ENCODE measurements at regions not wholly inside any gene's neighbourhood (a gene's known extent, or its start where the extent isn't known, plus 50 kb on each side); places are given as distances from the start of the nearest gene placed in this dataset.
A peak's percentile ranks its signal among the peaks of the same experiment; 100 is the strongest.

DNA sequence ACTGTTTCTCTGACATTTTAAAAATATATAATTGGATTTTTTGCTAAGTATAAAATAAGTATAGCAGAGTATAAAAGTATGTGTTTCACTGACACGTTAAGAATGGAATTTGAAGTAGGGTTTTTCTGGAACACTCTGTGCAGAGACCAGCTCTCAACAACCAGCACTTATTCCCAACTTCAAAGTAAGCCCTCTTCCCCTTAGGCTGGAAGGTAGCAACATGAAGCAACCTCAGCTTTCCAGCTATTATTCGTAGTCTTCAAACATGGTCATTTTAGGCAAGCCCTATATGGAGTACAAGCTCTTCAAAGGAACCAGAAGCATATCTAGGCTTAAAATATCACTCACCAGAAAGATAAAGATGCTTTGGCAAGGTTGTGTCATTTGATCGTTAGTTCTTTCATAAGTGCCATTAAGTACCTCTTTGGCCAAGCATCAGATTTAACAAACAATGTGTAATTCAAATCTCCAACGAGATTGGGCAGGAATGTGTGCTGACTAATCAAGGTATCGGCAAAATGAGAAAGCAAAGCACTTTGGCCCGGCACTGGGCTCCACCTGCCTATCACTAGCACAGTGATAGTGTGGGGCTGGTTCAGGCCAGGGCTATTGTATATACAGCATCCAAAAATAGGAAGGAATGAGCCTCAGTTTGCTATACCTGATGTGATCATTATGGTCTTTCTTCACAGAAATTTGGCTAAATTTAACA, 95.9 kb upstream of the FREM2 start:
- intact Hi-C loops (cut with micrococcal nuclease; ENCODE audit: unreplicated experiment), result loop anchor here (5.0 kb wide), 1 partner anchor 171 kb away; no protein-coding TSS in a partner anchor
- DNase-seq, result peak; percentile 15
- Mint-ChIP-seq H3K27ac (ENCODE audit: unreplicated experiment) (peak overlapping the region; percentile 14), H3K36me3 (ENCODE audit: insufficient read depth, unreplicated experiment) (no peaks in the 10 kb centered on the region), H3K27me3 (ENCODE audit: unreplicated experiment) (no peaks in the 10 kb centered on the region), H3K4me3 (ENCODE audit: low read depth, unreplicated experiment) (no peak overlapping the region), H3K9me3 (ENCODE audit: low read depth, unreplicated experiment) (peaks cover 4% of the 10 kb centered on the region), H3K4me1 (ENCODE audit: low read depth, unreplicated experiment) (peaks cover 8% of the 10 kb centered on the region)
- BruUV-seq (replicated peaks), result no TSS peak
- TF ChIP-seq, protein P1, sequence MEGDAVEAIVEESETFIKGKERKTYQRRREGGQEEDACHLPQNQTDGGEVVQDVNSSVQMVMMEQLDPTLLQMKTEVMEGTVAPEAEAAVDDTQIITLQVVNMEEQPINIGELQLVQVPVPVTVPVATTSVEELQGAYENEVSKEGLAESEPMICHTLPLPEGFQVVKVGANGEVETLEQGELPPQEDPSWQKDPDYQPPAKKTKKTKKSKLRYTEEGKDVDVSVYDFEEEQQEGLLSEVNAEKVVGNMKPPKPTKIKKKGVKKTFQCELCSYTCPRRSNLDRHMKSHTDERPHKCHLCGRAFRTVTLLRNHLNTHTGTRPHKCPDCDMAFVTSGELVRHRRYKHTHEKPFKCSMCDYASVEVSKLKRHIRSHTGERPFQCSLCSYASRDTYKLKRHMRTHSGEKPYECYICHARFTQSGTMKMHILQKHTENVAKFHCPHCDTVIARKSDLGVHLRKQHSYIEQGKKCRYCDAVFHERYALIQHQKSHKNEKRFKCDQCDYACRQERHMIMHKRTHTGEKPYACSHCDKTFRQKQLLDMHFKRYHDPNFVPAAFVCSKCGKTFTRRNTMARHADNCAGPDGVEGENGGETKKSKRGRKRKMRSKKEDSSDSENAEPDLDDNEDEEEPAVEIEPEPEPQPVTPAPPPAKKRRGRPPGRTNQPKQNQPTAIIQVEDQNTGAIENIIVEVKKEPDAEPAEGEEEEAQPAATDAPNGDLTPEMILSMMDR (IDR thresholded peaks at IDR 0.05; ENCODE audit: unreplicated experiment), result no peak
- CTCF ChIA-PET, result no interaction called here

DNA sequence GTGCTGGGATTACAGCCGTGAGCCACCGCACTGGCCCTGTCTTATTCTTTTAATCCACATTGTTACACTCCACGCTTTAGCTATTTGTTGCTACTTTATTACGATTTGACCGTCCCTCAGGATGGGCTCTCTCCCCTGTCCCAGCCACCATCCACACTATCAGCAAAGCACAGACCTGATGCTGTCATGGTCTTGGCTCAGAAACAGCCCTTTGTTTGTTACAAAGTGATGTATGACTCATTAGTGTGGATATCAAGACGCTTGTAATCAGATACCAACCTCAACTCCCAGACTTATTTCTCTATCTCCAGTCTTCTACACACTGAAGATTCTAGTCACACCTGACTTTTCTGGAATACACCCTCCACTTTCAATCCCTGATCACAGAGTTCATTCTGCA, 84.6 kb upstream of the FREM2 start:
- TF ChIP-seq, protein P1 (IDR thresholded peaks at IDR 0.05; ENCODE audit: unreplicated experiment), result no peak
- H3K9me3 Mint-ChIP-seq (ENCODE audit: low read depth, unreplicated experiment), result no peaks in the 10 kb centered on the region
- H3K36me3 Mint-ChIP-seq (ENCODE audit: insufficient read depth, unreplicated experiment), result no peaks in the 10 kb centered on the region
- DNase-seq, result peak; percentile 16
- H3K4me1 Mint-ChIP-seq (ENCODE audit: low read depth, unreplicated experiment), result peaks cover 26% of the 10 kb centered on the region
- intact Hi-C loops (cut with micrococcal nuclease; ENCODE audit: unreplicated experiment), result no loop called here
- BruUV-seq (replicated peaks), result no TSS peak
- no peaks in the 10 kb centered on the region for H3K27me3 Mint-ChIP-seq (ENCODE audit: unreplicated experiment)
- H3K27ac Mint-ChIP-seq (ENCODE audit: unreplicated experiment), result peak overlapping the region; percentile 24
- H3K4me3 Mint-ChIP-seq (ENCODE audit: low read depth, unreplicated experiment), result no peak overlapping the region
- CTCF ChIA-PET, result no interaction called here

DNA sequence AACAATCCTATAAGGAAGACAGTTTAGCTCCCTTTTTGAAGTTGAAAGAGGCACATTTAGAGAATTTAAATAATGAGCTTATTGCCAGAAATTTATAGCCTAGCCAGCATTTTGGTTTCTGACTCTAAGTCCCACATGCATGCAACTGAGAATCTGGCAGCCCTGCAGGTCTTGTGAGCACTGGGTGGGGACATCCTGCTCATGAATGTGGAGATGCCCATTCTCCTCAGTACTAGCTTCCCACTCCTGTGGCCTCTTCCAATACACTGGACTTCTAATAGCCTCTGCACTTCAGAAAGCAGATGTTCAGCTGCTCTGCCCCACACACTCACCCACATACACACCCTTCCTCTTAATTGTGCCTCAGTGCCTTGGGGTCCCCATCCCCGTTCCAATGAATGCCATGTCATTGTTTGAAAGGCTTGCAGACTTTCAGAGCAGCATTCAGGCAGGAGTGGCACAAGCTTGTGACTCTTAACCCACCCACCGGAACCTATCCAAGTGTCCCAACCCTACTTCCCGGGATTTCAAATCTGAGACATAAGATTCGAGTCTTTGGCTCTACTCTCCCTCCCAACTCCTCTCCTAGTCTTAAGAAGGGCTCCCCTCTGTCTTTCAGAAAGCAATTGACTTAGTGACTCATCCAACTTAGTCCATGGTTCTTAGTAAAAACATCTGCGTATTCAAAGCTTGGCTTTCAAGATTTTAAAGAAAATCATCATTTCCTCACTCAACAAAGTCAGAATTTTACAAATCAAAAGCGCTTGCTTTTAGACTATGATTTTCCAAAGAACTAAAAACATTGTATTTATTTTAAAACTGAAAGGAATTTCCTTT, 80.0 kb upstream of the FREM2 start:
- no peaks in the 10 kb centered on the region for H3K9me3 Mint-ChIP-seq (ENCODE audit: low read depth, unreplicated experiment)
- H3K4me1 Mint-ChIP-seq (ENCODE audit: low read depth, unreplicated experiment), result peaks cover 22% of the 10 kb centered on the region
- no peaks in the 10 kb centered on the region for H3K36me3 Mint-ChIP-seq (ENCODE audit: insufficient read depth, unreplicated experiment)
- no peak overlapping the region for H3K27ac Mint-ChIP-seq (ENCODE audit: unreplicated experiment)
- no peaks in the 10 kb centered on the region for H3K27me3 Mint-ChIP-seq (ENCODE audit: unreplicated experiment)
- no peak overlapping the region for H3K4me3 Mint-ChIP-seq (ENCODE audit: low read depth, unreplicated experiment)
- BruUV-seq (replicated peaks), result no TSS peak
- TF ChIP-seq, protein P1 (IDR thresholded peaks at IDR 0.05; ENCODE audit: unreplicated experiment), result no peak
- CTCF ChIA-PET, result no interaction called here
- intact Hi-C loops (cut with micrococcal nuclease; ENCODE audit: unreplicated experiment), result no loop called here
- DNase-seq, result no peak

DNA sequence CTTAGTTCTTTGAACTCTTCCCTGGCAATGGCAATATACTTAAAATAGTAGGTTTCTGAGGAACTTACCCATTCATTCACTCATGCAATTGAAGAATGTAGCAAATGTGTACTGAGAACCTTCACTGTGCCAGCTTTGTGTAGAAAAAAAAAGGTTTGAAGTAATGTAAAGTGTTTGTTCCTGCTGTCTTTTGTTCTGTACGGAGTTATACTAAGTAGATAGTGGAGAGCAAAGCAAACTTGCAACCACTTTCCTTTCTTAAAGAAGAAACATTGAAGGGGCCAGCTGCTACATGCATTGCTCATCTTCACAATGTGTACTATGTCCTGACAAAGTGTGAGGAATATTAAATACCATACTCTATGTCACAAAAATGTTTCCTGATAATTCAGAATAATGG, 68.9 kb upstream of the FREM2 start:
- TF ChIP-seq, protein P1 (IDR thresholded peaks at IDR 0.05; ENCODE audit: unreplicated experiment), result no peak
- Mint-ChIP-seq H3K9me3 (ENCODE audit: low read depth, unreplicated experiment) (no peaks in the 10 kb centered on the region), H3K4me3 (ENCODE audit: low read depth, unreplicated experiment) (no peak overlapping the region), H3K27ac (ENCODE audit: unreplicated experiment) (no peak overlapping the region), H3K36me3 (ENCODE audit: insufficient read depth, unreplicated experiment) (no peaks in the 10 kb centered on the region), H3K27me3 (ENCODE audit: unreplicated experiment) (no peaks in the 10 kb centered on the region), H3K4me1 (ENCODE audit: low read depth, unreplicated experiment) (no peaks in the 10 kb centered on the region)
- no peak for DNase-seq
- intact Hi-C loops (cut with micrococcal nuclease; ENCODE audit: unreplicated experiment), result no loop called here
- no TSS peak for BruUV-seq (replicated peaks)
- CTCF ChIA-PET, result no interaction called here
